ENCODE measurements at regions not wholly inside any gene's neighbourhood (a gene's known extent, or its start where the extent isn't known, plus 50 kb on each side); places are given as distances from the start of the nearest gene placed in this dataset.

DNA sequence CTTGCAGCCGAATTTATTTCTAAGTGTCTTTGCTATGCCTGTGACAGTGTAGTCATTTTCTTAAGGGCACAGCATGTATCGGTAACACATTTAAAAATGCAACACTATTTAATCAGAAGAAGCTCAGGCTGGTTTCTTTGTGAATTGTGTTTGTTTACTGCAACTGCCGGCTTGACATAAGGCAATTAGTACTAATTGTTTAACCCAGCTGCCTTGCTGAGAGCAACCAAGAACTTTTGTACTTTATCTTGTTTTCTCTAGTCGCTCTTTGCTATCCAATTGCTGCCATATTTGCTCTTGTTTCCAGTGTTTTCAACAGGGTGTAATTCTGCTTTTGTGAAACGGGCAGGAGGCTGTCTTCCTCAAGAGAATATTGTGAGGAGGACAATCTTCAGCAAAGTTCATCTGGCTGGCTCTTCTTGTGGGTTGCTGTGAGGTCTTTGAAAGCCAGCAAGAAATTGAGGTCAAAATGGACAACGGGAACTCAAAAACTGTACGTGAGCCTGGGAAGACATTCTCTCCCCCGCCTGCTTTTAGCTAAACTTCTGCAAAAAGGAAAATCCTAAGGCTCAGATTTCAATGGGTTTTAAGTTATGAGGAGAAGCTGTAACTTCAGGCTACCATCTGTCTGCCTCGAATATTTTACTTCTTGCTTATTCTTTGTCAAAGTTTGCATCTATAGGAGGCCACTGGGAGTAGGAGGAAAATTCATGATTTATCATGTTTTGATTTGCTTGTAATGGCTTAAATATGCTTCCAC is 75.8 kb upstream of the TSHZ3 start:
- TF ChIP-seq, protein P1, sequence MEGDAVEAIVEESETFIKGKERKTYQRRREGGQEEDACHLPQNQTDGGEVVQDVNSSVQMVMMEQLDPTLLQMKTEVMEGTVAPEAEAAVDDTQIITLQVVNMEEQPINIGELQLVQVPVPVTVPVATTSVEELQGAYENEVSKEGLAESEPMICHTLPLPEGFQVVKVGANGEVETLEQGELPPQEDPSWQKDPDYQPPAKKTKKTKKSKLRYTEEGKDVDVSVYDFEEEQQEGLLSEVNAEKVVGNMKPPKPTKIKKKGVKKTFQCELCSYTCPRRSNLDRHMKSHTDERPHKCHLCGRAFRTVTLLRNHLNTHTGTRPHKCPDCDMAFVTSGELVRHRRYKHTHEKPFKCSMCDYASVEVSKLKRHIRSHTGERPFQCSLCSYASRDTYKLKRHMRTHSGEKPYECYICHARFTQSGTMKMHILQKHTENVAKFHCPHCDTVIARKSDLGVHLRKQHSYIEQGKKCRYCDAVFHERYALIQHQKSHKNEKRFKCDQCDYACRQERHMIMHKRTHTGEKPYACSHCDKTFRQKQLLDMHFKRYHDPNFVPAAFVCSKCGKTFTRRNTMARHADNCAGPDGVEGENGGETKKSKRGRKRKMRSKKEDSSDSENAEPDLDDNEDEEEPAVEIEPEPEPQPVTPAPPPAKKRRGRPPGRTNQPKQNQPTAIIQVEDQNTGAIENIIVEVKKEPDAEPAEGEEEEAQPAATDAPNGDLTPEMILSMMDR (IDR thresholded peaks at IDR 0.05): no peak
- TF ChIP-seq EP300 (IDR thresholded peaks at IDR 0.05; ENCODE audit: low read depth) (no peak), POLR2A (IDR thresholded peaks at IDR 0.05) (no peak)

Data from transverse colon (tissue), 3 donors.